Loucy (cell line): ENCODE measurements at regions not wholly inside any gene's neighbourhood (a gene's known extent, or its start where the extent isn't known, plus 50 kb on each side); places are given as distances from the start of the nearest gene placed in this dataset.

Experiments used
- CTCF ChIP-seq: fragments of 200-600 bp; sonication (generic); conservative IDR thresholded peaks from 2 replicates; pipeline ENCODE4 v1.5.1; 2014; ENCODE audit warnings: mild to moderate bottlenecking, antibody characterized with exemption, low read length
- EZH2phosphoT487 ChIP-seq: fragments of 200-600 bp; IDR thresholded peaks from 2 replicates; pipeline ENCODE4 v1.6.1; 2018; ENCODE audit warnings: antibody characterized with exemption, mild to moderate bottlenecking, moderate library complexity, borderline replicate concordance

- no peak for TF ChIP-seq CTCF
- no peak for TF ChIP-seq EZH2phosphoT487
Observed at GRCh38 chr2:53067533-53067932, 700.1 kb upstream of the CHAC2 start.
